HCT116 (cell line): ENCODE measurements at regions not wholly inside any gene's neighbourhood (a gene's known extent, or its start where the extent isn't known, plus 50 kb on each side); places are given as distances from the start of the nearest gene placed in this dataset.

ENCODE experiments used
- ATAC-seq: fragments of 200-7000 bp; cut with Tn5 transposase; 2 replicates; pipeline ENCODE4 v1.9.1; 2020; ENCODE audit warnings: mild to moderate bottlenecking, moderate library complexity
- BruUV-seq: library from RNA; stranded (reverse); fragments of 400-500 nt; replicated peaks from 2 replicates; lab custom pipeline; 2021; lab: Mats Ljungman, UMichigan
- CTCF ChIA-PET: fragments of 300-600 bp; sonication (Branson Sonifier 250); formaldehyde crosslinking; loops from one replicate; lab custom pipeline; 2021; ENCODE audit warnings: antibody characterized with exemption; lab: Charles Lee
- POLR2A ChIA-PET: fragments of 300-600, 350-600 bp; sonication (Branson Sonifier 250); formaldehyde crosslinking; loops from one replicate; lab custom pipeline; 2021; ENCODE audit warnings: antibody characterized with exemption; lab: Charles Lee
- RAD21 ChIA-PET, 2 experiments: fragments of 300-600 bp; sonication (Branson Sonifier 250); formaldehyde crosslinking; loops; one replicate each; lab custom pipeline; 2023; ENCODE audit warnings: low total read pairs in 2 of 2; ENCODE audit not compliant: uncharacterized antibody in 2 of 2, unreplicated experiment in 2 of 2, low non-redundant PET in 1 of 2; lab: Charles Lee
- DNase-seq: peaks from one replicate; pipeline ENCODE4 v3.0.0-alpha.2; 2010; ENCODE audit warnings: low read depth, low spot score
- H2AFZ ChIP-seq: fragments of 200-600 bp; shearing (Covaris generic), sonication (generic); 2 replicates; pipeline ENCODE4 v1.6.1; 2017; ENCODE audit warnings: low read depth, mixed run types, mixed read lengths, antibody characterized with exemption, low read length; ENCODE audit not compliant: poor library complexity, severe bottlenecking
- H3K27ac ChIP-seq: 2 replicates; pipeline ENCODE4 v1.5.1; 2012; ENCODE audit warnings: low read depth, low read length
- H3K27me3 ChIP-seq: fragments of 200-600 bp; sonication (generic); 2 replicates; pipeline ENCODE4 v1.6.1; 2016; ENCODE audit warnings: mixed run types, low read length, mixed read lengths; ENCODE audit not compliant: insufficient read depth
- H3K36me3 ChIP-seq, 2 experiments: fragments of 200-500 bp in 1 of 2; fragments of 200-600 bp in 1 of 2; sonication (Bioruptor generic) in 1 of 2; sonication (generic) in 1 of 2; 2 replicates each; pipeline versions ENCODE4 v1.5.1 to v1.6.1; 2014 to 2016; ENCODE audit warnings: low read length in 2 of 2, inconsistent platforms in 1 of 2, mixed read lengths in 1 of 2, mixed run types in 1 of 2; ENCODE audit not compliant: insufficient read depth in 2 of 2, control insufficient read depth in 1 of 2
- H3K4me1 ChIP-seq, 2 experiments: fragments of 200-600 bp in 1 of 2; sonication (generic) in 1 of 2; 2 replicates each; pipeline versions ENCODE4 v1.5.1 to v1.6.1; 2012 to 2017; ENCODE audit warnings: low read length in 2 of 2, inconsistent platforms in 1 of 2, mild to moderate bottlenecking in 1 of 2, mixed read lengths in 1 of 2, mixed run types in 1 of 2, moderate library complexity in 1 of 2; ENCODE audit not compliant: insufficient read depth in 2 of 2, control insufficient read depth in 1 of 2
- H3K4me2 ChIP-seq: fragments of 200-600 bp; sonication (generic); 2 replicates; pipeline ENCODE4 v1.6.1; 2017; ENCODE audit warnings: mixed run types, low read length, mixed read lengths
- H3K4me3 ChIP-seq, 2 experiments: fragments of 200-600 bp in 1 of 2; sonication (generic) in 1 of 2; replicated peaks in 1 of 2; 2 replicates each; pipeline ENCODE4 v1.5.1; 2011 to 2016; ENCODE audit warnings: low read length in 2 of 2, control low read depth in 1 of 2, low read depth in 1 of 2, mild to moderate bottlenecking in 1 of 2, mixed read lengths in 1 of 2, mixed run types in 1 of 2
- H3K79me2 ChIP-seq: fragments of 200-600 bp; sonication (generic); 2 replicates; pipeline ENCODE4 v1.6.1; 2017; ENCODE audit warnings: mild to moderate bottlenecking, mixed run types, low read length, moderate library complexity, mixed read lengths; ENCODE audit not compliant: insufficient read depth
- H3K9ac ChIP-seq: fragments of 200-600 bp; sonication (generic); 2 replicates; pipeline ENCODE4 v1.6.1; 2016; ENCODE audit warnings: low read length, mixed read lengths
- H3K9me2 ChIP-seq: fragments of 200-600 bp; sonication (generic), shearing (Covaris generic); 2 replicates; pipeline ENCODE4 v1.6.1; 2017; ENCODE audit warnings: mixed run types, mild to moderate bottlenecking, moderate library complexity; ENCODE audit not compliant: insufficient read depth
- H3K9me3 ChIP-seq, 2 experiments: fragments of 200-500 bp in 1 of 2; fragments of 200-600 bp in 1 of 2; sonication (Bioruptor generic) in 1 of 2; sonication (generic) in 1 of 2; 2 replicates each; pipeline ENCODE4 v1.6.1; 2014 to 2017; ENCODE audit warnings: low read length in 2 of 2, mixed read lengths in 2 of 2, inconsistent platforms in 1 of 2, low read depth in 1 of 2, mild to moderate bottlenecking in 1 of 2, mixed run types in 1 of 2, moderate library complexity in 1 of 2; ENCODE audit not compliant: control insufficient read depth in 1 of 2, insufficient read depth in 1 of 2
- H4K20me1 ChIP-seq: fragments of 200-600 bp; sonication (generic), shearing (Covaris generic); 2 replicates; pipeline ENCODE4 v1.6.1; 2017; ENCODE audit warnings: mixed run types, mild to moderate bottlenecking, moderate library complexity; ENCODE audit not compliant: insufficient read depth
- CBX3 ChIP-seq: IDR thresholded peaks from 2 replicates; pipeline ENCODE4 v1.6.1; 2012; ENCODE audit warnings: low read depth
- CEBPB ChIP-seq: IDR thresholded peaks from 2 replicates; pipeline ENCODE4 v1.6.1; 2012; ENCODE audit warnings: low read depth
- EGR1 ChIP-seq: IDR thresholded peaks from 2 replicates; pipeline ENCODE4 v1.6.1; 2012; ENCODE audit warnings: low read depth
- ELF1 ChIP-seq: IDR thresholded peaks from 2 replicates; pipeline ENCODE4 v1.6.1; 2012; ENCODE audit warnings: low read depth, borderline replicate concordance
- EZH2 ChIP-seq: fragments of 200-600 bp; sonication (generic); IDR thresholded peaks from 2 replicates; pipeline ENCODE4 v1.6.1; 2017; ENCODE audit warnings: antibody characterized with exemption, mixed run types
- EZH2phosphoT487 ChIP-seq: fragments of 200-600 bp; IDR thresholded peaks from 2 replicates; pipeline ENCODE4 v1.6.1; 2018; ENCODE audit warnings: antibody characterized with exemption, borderline replicate concordance
- FOSL1 ChIP-seq: IDR thresholded peaks from 2 replicates; pipeline ENCODE4 v1.6.1; 2012; ENCODE audit warnings: low read depth
- POLR2A ChIP-seq: IDR thresholded peaks from 2 replicates; pipeline ENCODE4 v1.7.0; 2011; ENCODE audit warnings: borderline replicate concordance; ENCODE audit not compliant: insufficient read depth, insufficient read length; ENCODE audit errors: extremely low read depth
- RAD21 ChIP-seq: IDR thresholded peaks from 2 replicates; pipeline ENCODE4 v1.6.1; 2012; ENCODE audit warnings: low read depth, mild to moderate bottlenecking
- SIN3A ChIP-seq: IDR thresholded peaks from 2 replicates; pipeline ENCODE4 v1.6.1; 2012; ENCODE audit warnings: low read depth
- SP1 ChIP-seq: IDR thresholded peaks from 2 replicates; pipeline ENCODE4 v1.6.1; 2012; ENCODE audit warnings: low read depth
- SRF ChIP-seq: IDR thresholded peaks from 2 replicates; pipeline ENCODE4 v1.6.1; 2012; ENCODE audit warnings: low read depth
- TCF7L2 ChIP-seq: IDR thresholded peaks from 2 replicates; pipeline ENCODE4 v1.7.0; 2011; ENCODE audit warnings: borderline replicate concordance, inconsistent platforms; ENCODE audit not compliant: insufficient read depth, insufficient read length; ENCODE audit errors: extremely low read depth
- YY1 ChIP-seq: IDR thresholded peaks from 2 replicates; pipeline ENCODE4 v1.6.1; 2011; ENCODE audit warnings: low read length, low read depth, moderate library complexity, mild to moderate bottlenecking; ENCODE audit not compliant: insufficient replicate concordance; ENCODE audit errors: extremely low read depth
- ZNF274 ChIP-seq: fragments of 200-500 bp; sonication (Bioruptor generic); IDR thresholded peaks from 2 replicates; pipeline ENCODE4 v1.6.1; 2014; ENCODE audit warnings: mild to moderate bottlenecking, low read depth, low read length, inconsistent platforms
- intact Hi-C: fragments of 100-400 bp; cut with micrococcal nuclease; formaldehyde crosslinking; loops from 2 replicates; pipeline ENCODE4 v1.10.0; 2022
- TF ChIP-seq, protein P1 (sequence below): IDR thresholded peaks from 2 replicates; pipeline ENCODE4 v1.6.1; 2012
- TF ChIP-seq, protein P2 (sequence below): IDR thresholded peaks from 2 replicates; pipeline ENCODE4 v1.6.1; 2012
- TF ChIP-seq, protein P3 (sequence below): IDR thresholded peaks from 2 replicates; pipeline ENCODE4 v1.6.1; 2011; ENCODE audit warnings: mild to moderate bottlenecking, low read length, moderate library complexity; ENCODE audit not compliant: insufficient replicate concordance; ENCODE audit errors: extremely low read depth
- TF ChIP-seq, protein P4 (sequence below), 3 experiments: fragments of 200-600 bp in 1 of 3; sonication (generic) in 1 of 3; IDR thresholded peaks in 2 of 3; conservative IDR thresholded peaks in 1 of 3; 2 replicates each; pipeline ENCODE4 v1.5.1; 2012 to 2017; ENCODE audit warnings: low read depth in 2 of 3, low read length in 2 of 3, antibody characterized with exemption in 1 of 3, borderline replicate concordance in 1 of 3, control low read depth in 1 of 3, mild to moderate bottlenecking in 1 of 3, mixed read lengths in 1 of 3, mixed run types in 1 of 3, moderate library complexity in 1 of 3; ENCODE audit not compliant: insufficient read depth in 1 of 3

DNA sequence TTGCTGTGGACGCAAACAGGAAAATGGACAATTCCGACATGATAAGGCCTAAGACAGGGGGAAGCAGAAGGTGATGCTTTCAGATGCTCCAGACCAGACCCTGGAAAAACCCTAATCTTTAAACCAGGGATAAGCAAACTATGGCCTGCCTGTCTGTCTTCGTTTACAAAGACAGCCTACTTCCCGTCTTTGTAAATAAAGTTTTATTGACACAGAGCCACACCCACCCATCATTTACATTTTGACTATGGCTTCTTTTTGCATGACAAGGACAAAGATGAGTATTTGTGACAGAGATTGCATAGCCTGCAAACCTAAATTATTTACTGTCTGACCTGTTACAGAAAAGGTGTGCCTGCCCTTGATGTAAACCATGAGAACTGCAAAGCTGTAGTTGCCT lies 177.9 kb downstream of the WSCD1 start:
- H3K27me3 ChIP-seq: peaks cover 54% of the 10 kb centered on the region
- ATAC-seq (no peak), DNase-seq (no peak)
- H3K9ac ChIP-seq: no peak overlapping the region
- intact Hi-C loops: no loop called here
- BruUV-seq: no TSS peak
- ChIA-PET CTCF (no interaction called here), RAD21 (interaction anchor here in 1 of 2 experiments (0.7 kb wide), 1 partner anchor 38 kb away, joined by 3 read pairs; no protein-coding TSS in a partner anchor), POLR2A (no interaction called here)
- H3K4me1 ChIP-seq: no peaks in the 10 kb centered on the region
- no peak overlapping the region for H3K4me2 ChIP-seq
- no peaks in the 10 kb centered on the region for H4K20me1 ChIP-seq
- no peak overlapping the region for H3K27ac ChIP-seq
- no peak overlapping the region for H2AFZ ChIP-seq
- TF ChIP-seq, protein P1, sequence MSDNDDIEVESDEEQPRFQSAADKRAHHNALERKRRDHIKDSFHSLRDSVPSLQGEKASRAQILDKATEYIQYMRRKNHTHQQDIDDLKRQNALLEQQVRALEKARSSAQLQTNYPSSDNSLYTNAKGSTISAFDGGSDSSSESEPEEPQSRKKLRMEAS: no peak
- TF ChIP-seq EGR1 (no peak), FOSL1 (no peak), CBX3 (no peak), SIN3A (no peak), ZNF274 (no peak), EZH2 (no peak), YY1 (no peak), TCF7L2 (no peak), ELF1 (no peak), EZH2phosphoT487 (no peak), CEBPB (no peak), POLR2A (no peak), SRF (no peak), RAD21 (no peak), SP1 (no peak)
- TF ChIP-seq, protein P2, sequence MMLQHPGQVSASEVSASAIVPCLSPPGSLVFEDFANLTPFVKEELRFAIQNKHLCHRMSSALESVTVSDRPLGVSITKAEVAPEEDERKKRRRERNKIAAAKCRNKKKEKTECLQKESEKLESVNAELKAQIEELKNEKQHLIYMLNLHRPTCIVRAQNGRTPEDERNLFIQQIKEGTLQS: no peak
- TF ChIP-seq, protein P3, sequence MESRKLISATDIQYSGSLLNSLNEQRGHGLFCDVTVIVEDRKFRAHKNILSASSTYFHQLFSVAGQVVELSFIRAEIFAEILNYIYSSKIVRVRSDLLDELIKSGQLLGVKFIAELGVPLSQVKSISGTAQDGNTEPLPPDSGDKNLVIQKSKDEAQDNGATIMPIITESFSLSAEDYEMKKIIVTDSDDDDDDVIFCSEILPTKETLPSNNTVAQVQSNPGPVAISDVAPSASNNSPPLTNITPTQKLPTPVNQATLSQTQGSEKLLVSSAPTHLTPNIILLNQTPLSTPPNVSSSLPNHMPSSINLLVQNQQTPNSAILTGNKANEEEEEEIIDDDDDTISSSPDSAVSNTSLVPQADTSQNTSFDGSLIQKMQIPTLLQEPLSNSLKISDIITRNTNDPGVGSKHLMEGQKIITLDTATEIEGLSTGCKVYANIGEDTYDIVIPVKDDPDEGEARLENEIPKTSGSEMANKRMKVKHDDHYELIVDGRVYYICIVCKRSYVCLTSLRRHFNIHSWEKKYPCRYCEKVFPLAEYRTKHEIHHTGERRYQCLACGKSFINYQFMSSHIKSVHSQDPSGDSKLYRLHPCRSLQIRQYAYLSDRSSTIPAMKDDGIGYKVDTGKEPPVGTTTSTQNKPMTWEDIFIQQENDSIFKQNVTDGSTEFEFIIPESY: no peak
- TF ChIP-seq, protein P4, sequence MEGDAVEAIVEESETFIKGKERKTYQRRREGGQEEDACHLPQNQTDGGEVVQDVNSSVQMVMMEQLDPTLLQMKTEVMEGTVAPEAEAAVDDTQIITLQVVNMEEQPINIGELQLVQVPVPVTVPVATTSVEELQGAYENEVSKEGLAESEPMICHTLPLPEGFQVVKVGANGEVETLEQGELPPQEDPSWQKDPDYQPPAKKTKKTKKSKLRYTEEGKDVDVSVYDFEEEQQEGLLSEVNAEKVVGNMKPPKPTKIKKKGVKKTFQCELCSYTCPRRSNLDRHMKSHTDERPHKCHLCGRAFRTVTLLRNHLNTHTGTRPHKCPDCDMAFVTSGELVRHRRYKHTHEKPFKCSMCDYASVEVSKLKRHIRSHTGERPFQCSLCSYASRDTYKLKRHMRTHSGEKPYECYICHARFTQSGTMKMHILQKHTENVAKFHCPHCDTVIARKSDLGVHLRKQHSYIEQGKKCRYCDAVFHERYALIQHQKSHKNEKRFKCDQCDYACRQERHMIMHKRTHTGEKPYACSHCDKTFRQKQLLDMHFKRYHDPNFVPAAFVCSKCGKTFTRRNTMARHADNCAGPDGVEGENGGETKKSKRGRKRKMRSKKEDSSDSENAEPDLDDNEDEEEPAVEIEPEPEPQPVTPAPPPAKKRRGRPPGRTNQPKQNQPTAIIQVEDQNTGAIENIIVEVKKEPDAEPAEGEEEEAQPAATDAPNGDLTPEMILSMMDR (IDR thresholded peaks at IDR 0.05 in 2 of 3, conservative IDR thresholded peaks at IDR 0.05 in 1 of 3; ENCODE audit: borderline replicate concordance in 1 of 3, insufficient read depth in 1 of 3, low read depth in 2 of 3, low read length in 2 of 3): no peak
- H3K9me3 ChIP-seq: no peaks in the 10 kb centered on the region
- H3K4me3 ChIP-seq: no peak overlapping the region
- H3K36me3 ChIP-seq: no peaks in the 10 kb centered on the region
- no peaks in the 10 kb centered on the region for H3K79me2 ChIP-seq
- H3K9me2 ChIP-seq: no peaks in the 10 kb centered on the region
